ENCODE measurements at regions not wholly inside any gene's neighbourhood (a gene's known extent, or its start where the extent isn't known, plus 50 kb on each side); places are given as distances from the start of the nearest gene placed in this dataset.
"Not testable (repeated sequence)": the region's sequence is repeated elsewhere in the genome, so short reads cannot be mapped to it uniquely, and the experiment has no call there.

- DNase-seq (ENCODE audit: extremely low spot score) = no peak
- Histone ChIP-seq H3K36me3 (ENCODE audit: insufficient read depth) (no peaks in the 10 kb centered on the region), H3K4me1 (ENCODE audit: insufficient read depth) (no peaks in the 10 kb centered on the region), H3K27ac (ENCODE audit: low read depth) (no peak overlapping the region), H3K4me3 (ENCODE audit: low read depth, low read length) (no peak overlapping the region)
- WGBS = 56% methylated on average over 4 of the region's 4 CpGs
Observed at GRCh38 chr14:25699981-25700380, 650.0 kb upstream of the STXBP6 start.

- WGBS = 82% methylated on average over 1 of the region's 1 CpG
- Histone ChIP-seq H3K36me3 (ENCODE audit: insufficient read depth) (no peaks in the 10 kb centered on the region), H3K4me3 (ENCODE audit: low read depth, low read length) (no peak overlapping the region), H3K27ac (ENCODE audit: low read depth) (no peak overlapping the region), H3K4me1 (ENCODE audit: insufficient read depth) (no peaks in the 10 kb centered on the region)
- no peak for DNase-seq (ENCODE audit: extremely low spot score)
Observed at GRCh38 chr14:25698111-25698510, 648.2 kb upstream of the STXBP6 start.

- Histone ChIP-seq H3K4me3 (ENCODE audit: low read depth, low read length) (no peak overlapping the region), H3K36me3 (ENCODE audit: insufficient read depth) (no peaks in the 10 kb centered on the region), H3K27ac (ENCODE audit: low read depth) (no peak overlapping the region), H3K4me1 (ENCODE audit: insufficient read depth) (no peaks in the 10 kb centered on the region)
- DNase-seq (ENCODE audit: extremely low spot score) = no peak
- 79% methylated on average over 3 of the region's 3 CpGs for WGBS
Observed at GRCh38 chr14:25696176-25696575, 646.2 kb upstream of the STXBP6 start.

DNA sequence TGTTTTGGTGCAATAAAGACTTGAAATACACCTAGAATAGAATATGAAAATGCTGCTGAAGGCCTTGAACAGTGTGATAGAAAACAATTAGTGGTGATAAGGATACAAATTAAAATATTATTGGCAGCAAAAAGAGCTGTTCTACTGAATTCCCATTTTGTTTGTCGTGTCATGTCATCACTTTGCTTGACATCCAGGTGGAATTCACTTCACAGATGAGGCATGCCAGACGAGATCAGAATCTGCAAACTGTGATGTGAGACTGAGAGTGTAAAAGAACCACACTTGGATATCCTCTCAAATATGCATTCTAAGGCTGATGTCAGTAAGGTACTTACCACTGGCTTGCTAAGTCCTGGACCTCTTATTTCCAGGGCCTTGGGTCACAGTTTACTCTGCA is 635.1 kb upstream of the STXBP6 start:
- no peaks in the 10 kb centered on the region for H3K36me3 ChIP-seq (ENCODE audit: insufficient read depth)
- no peak overlapping the region for H3K27ac ChIP-seq (ENCODE audit: low read depth)
- H3K4me1 ChIP-seq (ENCODE audit: insufficient read depth) = no peaks in the 10 kb centered on the region
- 65% methylated on average over 2 of the region's 2 CpGs for WGBS
- no peak for DNase-seq (ENCODE audit: extremely low spot score)
- no peak overlapping the region for H3K4me3 ChIP-seq (ENCODE audit: low read depth, low read length)

DNA sequence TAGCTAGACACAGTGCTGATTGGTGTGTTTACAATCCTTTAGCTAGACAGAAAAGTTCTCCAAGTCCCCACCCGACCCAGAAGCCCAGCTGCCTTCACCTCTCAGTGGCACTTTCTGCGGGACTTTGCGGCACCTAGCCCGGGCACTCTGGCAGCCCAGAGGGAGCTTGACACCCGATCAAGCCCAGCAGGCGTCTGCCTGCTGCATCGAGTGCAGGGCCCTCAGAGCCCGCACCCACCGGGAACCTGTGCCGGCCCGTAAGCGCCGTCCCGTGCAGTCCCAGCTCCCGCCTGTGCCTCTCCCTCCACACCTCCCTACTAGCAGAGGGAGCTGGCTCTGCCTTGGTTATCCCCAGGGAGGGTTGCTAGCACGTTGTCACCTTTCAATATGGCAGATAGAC is 631.0 kb upstream of the STXBP6 start:
- WGBS = 87% methylated on average over 16 of the region's 16 CpGs

GRCh38 chr14:25680511-25680910 is 630.6 kb upstream of the STXBP6 start:
- WGBS = 95% methylated on average over 4 of the region's 4 CpGs
- not testable (repeated sequence) for H3K36me3 ChIP-seq (ENCODE audit: insufficient read depth); H3K4me1 ChIP-seq (ENCODE audit: insufficient read depth); H3K4me3 ChIP-seq (ENCODE audit: low read depth, low read length); DNase-seq (ENCODE audit: extremely low spot score); H3K27ac ChIP-seq (ENCODE audit: low read depth)

More for the DNA sequence above, 631.0 kb upstream of the STXBP6 start:
- Histone ChIP-seq H3K36me3 (ENCODE audit: insufficient read depth) (no peaks in the 10 kb centered on the region), H3K27ac (ENCODE audit: low read depth) (no peak overlapping the region), H3K4me3 (ENCODE audit: low read depth, low read length) (no peak overlapping the region), H3K4me1 (ENCODE audit: insufficient read depth) (no peaks in the 10 kb centered on the region)
- no peak for DNase-seq (ENCODE audit: extremely low spot score)

DNA sequence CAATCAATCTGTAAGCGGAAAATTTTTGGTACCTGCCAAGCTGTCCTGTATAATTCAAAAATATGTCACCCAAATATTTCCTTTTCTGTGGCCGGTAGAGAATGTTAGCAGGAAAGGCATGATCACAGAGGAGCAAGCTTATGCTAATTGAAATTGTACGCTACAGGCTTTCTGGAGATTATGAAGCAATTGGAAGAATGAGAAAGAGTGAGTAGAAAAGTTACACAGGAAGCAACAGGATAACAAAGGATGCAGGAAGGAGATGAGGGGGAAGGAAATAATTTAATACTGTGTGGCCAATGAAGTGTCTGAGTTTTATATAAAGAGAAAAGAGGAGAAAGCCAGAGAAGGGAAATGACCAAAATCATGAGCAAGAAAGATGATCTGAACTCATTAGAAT is 627.2 kb upstream of the STXBP6 start:
- Histone ChIP-seq H3K27ac (ENCODE audit: low read depth) (no peak overlapping the region), H3K4me3 (ENCODE audit: low read depth, low read length) (no peak overlapping the region), H3K4me1 (ENCODE audit: insufficient read depth) (no peaks in the 10 kb centered on the region), H3K36me3 (ENCODE audit: insufficient read depth) (no peaks in the 10 kb centered on the region)
- 28% methylated on average over 3 of the region's 3 CpGs for WGBS
- no peak for DNase-seq (ENCODE audit: extremely low spot score)

- no peak for DNase-seq (ENCODE audit: extremely low spot score)
- 41% methylated on average over 2 of the region's 2 CpGs for WGBS
- H3K4me1 ChIP-seq (ENCODE audit: insufficient read depth) = no peaks in the 10 kb centered on the region
- H3K36me3 ChIP-seq (ENCODE audit: insufficient read depth) = no peaks in the 10 kb centered on the region
- no peak overlapping the region for H3K27ac ChIP-seq (ENCODE audit: low read depth)
- no peak overlapping the region for H3K4me3 ChIP-seq (ENCODE audit: low read depth, low read length)
Observed at GRCh38 chr14:25667387-25667786, 617.4 kb upstream of the STXBP6 start.

- no peak for DNase-seq (ENCODE audit: extremely low spot score)
- WGBS = 41% methylated on average over 4 of the region's 4 CpGs
- H3K4me1 ChIP-seq (ENCODE audit: insufficient read depth) = no peaks in the 10 kb centered on the region
- H3K27ac ChIP-seq (ENCODE audit: low read depth) = no peak overlapping the region
- no peak overlapping the region for H3K4me3 ChIP-seq (ENCODE audit: low read depth, low read length)
- H3K36me3 ChIP-seq (ENCODE audit: insufficient read depth) = no peaks in the 10 kb centered on the region
Observed at GRCh38 chr14:25666877-25667276, 616.9 kb upstream of the STXBP6 start.

DNA sequence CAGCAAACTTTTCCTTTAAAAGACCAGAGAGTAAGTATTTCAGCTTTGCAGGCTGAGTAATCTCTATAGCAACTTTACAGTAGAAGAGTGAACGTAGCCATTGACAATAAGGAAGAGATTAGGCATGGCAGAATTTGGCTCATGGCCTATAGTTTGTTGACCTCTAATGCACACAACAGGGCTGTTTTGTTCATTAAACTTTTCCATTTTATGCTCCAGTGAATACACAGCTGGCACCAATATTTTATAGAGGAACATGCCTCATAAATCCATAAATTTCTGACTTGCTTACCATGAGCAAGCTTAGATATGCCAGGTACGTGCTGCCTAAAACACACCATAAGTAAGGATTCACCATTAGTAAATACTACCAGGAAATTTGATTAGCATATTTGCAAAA is 609.0 kb upstream of the STXBP6 start:
- no peaks in the 10 kb centered on the region for H3K36me3 ChIP-seq (ENCODE audit: insufficient read depth)
- WGBS = 64% methylated on average over 2 of the region's 2 CpGs
- no peak overlapping the region for H3K27ac ChIP-seq (ENCODE audit: low read depth)
- no peaks in the 10 kb centered on the region for H3K4me1 ChIP-seq (ENCODE audit: insufficient read depth)
- no peak overlapping the region for H3K4me3 ChIP-seq (ENCODE audit: low read depth, low read length)
- DNase-seq (ENCODE audit: extremely low spot score) = no peak

DNA sequence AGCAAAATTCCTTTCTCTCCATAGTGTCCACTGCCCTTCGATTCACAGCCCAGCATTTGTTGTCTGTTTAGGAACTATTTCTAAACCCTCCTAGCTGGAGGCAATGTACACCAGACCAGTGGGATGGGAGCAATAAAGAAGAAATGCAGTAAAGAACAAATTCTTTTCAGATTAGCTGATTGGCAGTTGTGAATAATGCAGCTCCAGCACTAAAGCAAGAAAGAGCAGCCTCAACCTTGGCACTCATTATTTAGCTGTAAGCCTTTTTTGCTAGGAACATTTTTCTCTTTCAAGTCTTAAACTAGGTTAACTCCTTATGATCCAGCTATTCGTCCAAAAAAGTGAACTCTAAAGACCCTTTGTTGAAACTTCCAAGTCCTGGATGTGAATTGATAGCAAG is 580.5 kb upstream of the STXBP6 start:
- no peak for DNase-seq (ENCODE audit: extremely low spot score)
- Histone ChIP-seq H3K4me1 (ENCODE audit: insufficient read depth) (no peaks in the 10 kb centered on the region), H3K36me3 (ENCODE audit: insufficient read depth) (no peaks in the 10 kb centered on the region), H3K27ac (ENCODE audit: low read depth) (no peak overlapping the region), H3K4me3 (ENCODE audit: low read depth, low read length) (no peak overlapping the region)
- 22% methylated on average over 2 of the region's 2 CpGs for WGBS

- no peak for DNase-seq (ENCODE audit: extremely low spot score)
- H3K36me3 ChIP-seq (ENCODE audit: insufficient read depth) = no peaks in the 10 kb centered on the region
- H3K4me3 ChIP-seq (ENCODE audit: low read depth, low read length) = no peak overlapping the region
- H3K27ac ChIP-seq (ENCODE audit: low read depth) = no peak overlapping the region
- no peaks in the 10 kb centered on the region for H3K4me1 ChIP-seq (ENCODE audit: insufficient read depth)
- WGBS = 86% methylated on average over 2 of the region's 2 CpGs
Observed at GRCh38 chr14:25628978-25629377, 579.0 kb upstream of the STXBP6 start.

DNA sequence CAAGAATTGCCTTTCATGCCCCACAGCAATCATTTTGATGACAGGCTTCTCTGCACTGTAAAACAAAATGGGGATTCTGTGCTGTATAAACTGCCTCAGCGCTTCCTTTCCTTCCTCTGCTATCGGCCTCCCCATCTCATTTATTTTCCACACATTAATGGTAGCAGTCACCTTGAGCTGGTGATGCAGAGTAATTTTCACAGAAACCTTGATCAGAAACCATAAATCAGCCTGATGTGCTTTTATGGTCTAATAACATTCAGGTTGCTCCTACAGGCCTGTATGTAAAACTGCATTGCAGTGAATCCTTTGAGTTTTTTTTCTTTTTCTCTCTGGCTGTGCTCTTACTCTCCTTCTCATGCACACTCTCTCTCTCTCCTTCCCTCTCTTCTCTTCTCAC is 578.4 kb upstream of the STXBP6 start:
- DNase-seq (ENCODE audit: extremely low spot score) = no peak
- Histone ChIP-seq H3K4me1 (ENCODE audit: insufficient read depth) (no peaks in the 10 kb centered on the region), H3K27ac (ENCODE audit: low read depth) (no peak overlapping the region), H3K36me3 (ENCODE audit: insufficient read depth) (no peaks in the 10 kb centered on the region), H3K4me3 (ENCODE audit: low read depth, low read length) (no peak overlapping the region)
- WGBS = 86% methylated on average over 2 of the region's 2 CpGs

DNA sequence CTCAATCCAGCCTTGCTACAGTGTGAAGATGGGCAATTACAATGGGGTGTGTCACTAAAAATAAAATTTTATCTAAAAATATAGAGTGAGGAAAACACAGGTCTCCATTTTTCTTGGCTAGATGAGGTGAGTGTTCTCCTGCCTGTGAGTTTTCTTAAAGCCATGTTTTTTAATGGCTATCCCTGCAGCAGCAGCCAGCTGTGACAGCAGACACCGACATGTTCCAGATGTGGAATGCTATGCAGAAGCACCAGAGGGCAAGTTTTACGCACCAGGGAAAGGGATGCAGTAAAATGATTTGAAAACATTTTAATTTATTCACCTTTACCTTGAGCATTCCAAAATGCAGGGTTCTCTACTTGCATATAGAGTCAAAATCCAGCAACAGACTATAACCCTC is 577.0 kb upstream of the STXBP6 start:
- no peak for DNase-seq (ENCODE audit: extremely low spot score)
- no peak overlapping the region for H3K27ac ChIP-seq (ENCODE audit: low read depth)
- H3K4me1 ChIP-seq (ENCODE audit: insufficient read depth) = no peaks in the 10 kb centered on the region
- H3K4me3 ChIP-seq (ENCODE audit: low read depth, low read length) = no peak overlapping the region
- 32% methylated on average over 2 of the region's 2 CpGs for WGBS
- H3K36me3 ChIP-seq (ENCODE audit: insufficient read depth) = no peaks in the 10 kb centered on the region

DNA sequence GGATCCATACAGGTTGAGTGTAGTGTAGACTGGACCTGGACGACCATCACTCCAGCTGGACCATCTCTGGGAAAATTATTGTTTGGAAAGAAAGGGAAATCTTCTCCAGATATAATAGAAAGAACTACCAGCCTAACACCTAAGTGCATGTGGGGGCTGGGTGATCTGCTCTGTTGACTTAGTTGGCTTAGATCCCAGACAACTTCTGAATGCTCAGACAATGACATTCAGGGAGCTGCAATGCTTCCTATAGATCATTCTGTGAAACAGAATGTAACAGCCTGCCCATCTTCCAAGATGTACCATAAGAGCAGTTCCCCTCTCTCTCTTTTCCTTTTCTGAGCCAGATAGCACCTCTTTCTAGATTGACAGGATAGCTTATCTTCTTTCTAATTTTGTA is 572.8 kb upstream of the STXBP6 start:
- H3K4me3 ChIP-seq (ENCODE audit: low read depth, low read length) = no peak overlapping the region
- no peaks in the 10 kb centered on the region for H3K36me3 ChIP-seq (ENCODE audit: insufficient read depth)
- no peak for DNase-seq (ENCODE audit: extremely low spot score)
- no peaks in the 10 kb centered on the region for H3K4me1 ChIP-seq (ENCODE audit: insufficient read depth)
- H3K27ac ChIP-seq (ENCODE audit: low read depth) = no peak overlapping the region
- WGBS = 63% methylated on average over 1 of the region's 1 CpG
